OCI-LY3 (cell line): ENCODE measurements at regions not wholly inside any gene's neighbourhood (a gene's known extent, or its start where the extent isn't known, plus 50 kb on each side); places are given as distances from the start of the nearest gene placed in this dataset.

Experiments
- H2AFZ ChIP-seq: fragments of 200-600, 300-600 bp; shearing (Covaris generic); 2 replicates; pipeline ENCODE4 v1.6.0; 2014; ENCODE audit warnings: antibody characterized with exemption, low read depth, low read length
- H3K27ac ChIP-seq: fragments of 200-600, 300-600 bp; sonication (generic); 2 replicates; pipeline ENCODE4 v1.5.1; 2014; ENCODE audit warnings: mild to moderate bottlenecking, low read length, moderate library complexity, mixed read lengths
- H3K27me3 ChIP-seq: fragments of 200-600, 300-600 bp; sonication (generic); 2 replicates; pipeline ENCODE4 v1.6.1; 2014; ENCODE audit warnings: low read depth, low read length, mixed read lengths
- H3K36me3 ChIP-seq: fragments of 200-600, 300-600 bp; sonication (generic); replicated peaks from 2 replicates; pipeline ENCODE3; 2014; ENCODE audit warnings: low read depth, low read length, mixed read lengths
- H3K4me1 ChIP-seq: fragments of 300-600, 200-600 bp; sonication (generic); 2 replicates; pipeline ENCODE4 v1.6.1; 2014; ENCODE audit warnings: low read length, mixed read lengths
- H3K4me2 ChIP-seq: fragments of 200-600, 300-600 bp; sonication (generic); 2 replicates; pipeline ENCODE4 v1.6.1; 2014; ENCODE audit warnings: low read length, mixed read lengths
- H3K4me3 ChIP-seq: fragments of 300-600, 200-600 bp; sonication (generic); 2 replicates; pipeline ENCODE4 v1.5.1; 2014; ENCODE audit warnings: antibody characterized with exemption, mild to moderate bottlenecking, low read length, moderate library complexity
- H3K79me2 ChIP-seq: fragments of 300-600, 200-600 bp; shearing (Covaris generic); 2 replicates; pipeline ENCODE4 v1.6.1; 2014; ENCODE audit warnings: mild to moderate bottlenecking, low read length, mixed read lengths
- H3K9ac ChIP-seq: fragments of 300-600, 200-600 bp; shearing (Covaris generic); 2 replicates; pipeline ENCODE4 v1.6.0; 2014; ENCODE audit warnings: mild to moderate bottlenecking, low read length, moderate library complexity
- H3K9me3 ChIP-seq: fragments of 200-600, 300-600 bp; shearing (Covaris generic); 2 replicates; pipeline ENCODE4 v1.6.1; 2014; ENCODE audit warnings: low read length, mixed read lengths; ENCODE audit not compliant: insufficient read depth
- H4K20me1 ChIP-seq: fragments of 200-600, 300-600 bp; sonication (generic); 2 replicates; pipeline ENCODE4 v1.6.1; 2016; ENCODE audit warnings: low read length, mixed read lengths; ENCODE audit not compliant: insufficient read depth
- CTCF ChIP-seq: fragments of 200-600, 300-600 bp; sonication (generic); IDR thresholded peaks from 2 replicates; pipeline ENCODE4 v1.5.1; 2014; ENCODE audit warnings: antibody characterized with exemption, low read length, low read depth
- EZH2phosphoT487 ChIP-seq: fragments of 200-600 bp; shearing (Covaris generic); IDR thresholded peaks from 2 replicates; pipeline ENCODE4 v1.6.1; 2018; ENCODE audit warnings: antibody characterized with exemption, mixed run types, low read depth

- no peaks in the 10 kb centered on the region for H4K20me1 ChIP-seq
- H2AFZ ChIP-seq = no peak overlapping the region
- TF ChIP-seq CTCF = no peak
- no peak for TF ChIP-seq EZH2phosphoT487
- H3K9ac ChIP-seq = no peak overlapping the region
- H3K4me3 ChIP-seq = no peak overlapping the region
- H3K79me2 ChIP-seq = no peaks in the 10 kb centered on the region
- no peak overlapping the region for H3K4me2 ChIP-seq
- no peaks in the 10 kb centered on the region for H3K4me1 ChIP-seq
- H3K36me3 ChIP-seq = no peaks in the 10 kb centered on the region
- no peaks in the 10 kb centered on the region for H3K27me3 ChIP-seq
- H3K9me3 ChIP-seq = no peaks in the 10 kb centered on the region
- H3K27ac ChIP-seq = no peak overlapping the region
These were observed 85.3 kb upstream of the CFAP20DC start for GRCh38 chr3:59135096-59135495.

GRCh38 chr3:59133311-59133710, 83.5 kb upstream of the CFAP20DC start:
- no peak overlapping the region for H2AFZ ChIP-seq
- H3K27ac ChIP-seq = no peak overlapping the region
- no peaks in the 10 kb centered on the region for H3K9me3 ChIP-seq
- no peaks in the 10 kb centered on the region for H3K36me3 ChIP-seq
- H4K20me1 ChIP-seq = no peaks in the 10 kb centered on the region
- no peaks in the 10 kb centered on the region for H3K27me3 ChIP-seq
- no peak for TF ChIP-seq CTCF
- TF ChIP-seq EZH2phosphoT487 = no peak
- no peaks in the 10 kb centered on the region for H3K79me2 ChIP-seq
- H3K9ac ChIP-seq = no peak overlapping the region
- no peaks in the 10 kb centered on the region for H3K4me1 ChIP-seq
- H3K4me2 ChIP-seq = no peak overlapping the region
- H3K4me3 ChIP-seq = no peak overlapping the region

GRCh38 chr3:59131016-59131766, 81.4 kb upstream of the CFAP20DC start:
- no peak for TF ChIP-seq CTCF
- no peak for TF ChIP-seq EZH2phosphoT487
- Histone ChIP-seq H2AFZ (no peak overlapping the region), H3K27ac (no peak overlapping the region), H3K9me3 (no peaks in the 10 kb centered on the region), H3K4me3 (no peak overlapping the region), H3K79me2 (no peaks in the 10 kb centered on the region), H3K4me1 (no peaks in the 10 kb centered on the region), H3K4me2 (no peak overlapping the region), H3K27me3 (no peaks in the 10 kb centered on the region), H3K9ac (no peak overlapping the region), H3K36me3 (no peaks in the 10 kb centered on the region), H4K20me1 (no peaks in the 10 kb centered on the region)

- H3K27ac ChIP-seq = no peak overlapping the region
- no peak overlapping the region for H3K4me2 ChIP-seq
- H3K9ac ChIP-seq = no peak overlapping the region
- no peaks in the 10 kb centered on the region for H3K27me3 ChIP-seq
- H3K79me2 ChIP-seq = no peaks in the 10 kb centered on the region
- no peaks in the 10 kb centered on the region for H3K36me3 ChIP-seq
- TF ChIP-seq CTCF (no peak), EZH2phosphoT487 (no peak)
- no peak overlapping the region for H2AFZ ChIP-seq
- no peak overlapping the region for H3K4me3 ChIP-seq
- no peaks in the 10 kb centered on the region for H3K4me1 ChIP-seq
- no peaks in the 10 kb centered on the region for H3K9me3 ChIP-seq
- no peaks in the 10 kb centered on the region for H4K20me1 ChIP-seq
These were observed 78.9 kb upstream of the CFAP20DC start for GRCh38 chr3:59128685-59129084.
